Panc1 (cell line): ENCODE measurements at regions not wholly inside any gene's neighbourhood (a gene's known extent, or its start where the extent isn't known, plus 50 kb on each side); places are given as distances from the start of the nearest gene placed in this dataset.

Source experiments
- ATAC-seq: fragments of 200-7000 bp; cut with Tn5 transposase; 2 replicates; pipeline ENCODE4 v1.9.1; 2020; ENCODE audit warnings: mild to moderate bottlenecking, moderate library complexity
- BruUV-seq: library from RNA; stranded (reverse); fragments of 400-500 nt; replicated peaks from 2 replicates; lab custom pipeline; 2021; lab: Mats Ljungman, UMichigan
- CTCF ChIA-PET: fragments of 300-600 bp; sonication (Branson Sonifier 250); formaldehyde crosslinking; loops from one replicate; lab custom pipeline; 2022; ENCODE audit warnings: antibody characterized with exemption; lab: Charles Lee
- POLR2A ChIA-PET: fragments of 300-600 bp; sonication (Branson Sonifier 250); formaldehyde crosslinking; loops from one replicate; lab custom pipeline; 2022; ENCODE audit warnings: antibody characterized with exemption; lab: Charles Lee
- DNase-seq: peaks from one replicate; pipeline ENCODE4 v3.0.0-alpha.2; 2010; ENCODE audit warnings: low read depth, low spot score
- H3K27ac ChIP-seq: 2 replicates; pipeline ENCODE4 v1.5.1; 2011; ENCODE audit warnings: mild to moderate bottlenecking, low read length, inconsistent platforms
- H3K27me3 ChIP-seq: fragments of 200-500 bp; sonication (Bioruptor generic); 2 replicates; pipeline ENCODE4 v1.6.0; 2014; ENCODE audit warnings: low read length, inconsistent platforms; ENCODE audit not compliant: control insufficient read depth, insufficient read depth
- H3K36me3 ChIP-seq: fragments of 200-500 bp; sonication (Bioruptor generic); 2 replicates; pipeline ENCODE4 v1.5.1; 2014; ENCODE audit warnings: inconsistent platforms, mild to moderate bottlenecking, low read length, moderate library complexity; ENCODE audit not compliant: control insufficient read depth, insufficient read depth
- H3K4me1 ChIP-seq: 2 replicates; pipeline ENCODE4 v1.5.1; 2011; ENCODE audit warnings: inconsistent platforms, mild to moderate bottlenecking, low read length, moderate library complexity; ENCODE audit not compliant: control insufficient read depth, insufficient read depth
- H3K4me3 ChIP-seq, 2 experiments: 2 replicates each; pipeline ENCODE4 v1.5.1; 2011 to 2012; ENCODE audit warnings: low read depth in 2 of 2, low read length in 2 of 2, mild to moderate bottlenecking in 2 of 2, inconsistent platforms in 1 of 2, moderate library complexity in 1 of 2
- H3K9me3 ChIP-seq: fragments of 200-500 bp; sonication (Bioruptor generic); 2 replicates; pipeline ENCODE4 v1.5.1; 2014; ENCODE audit warnings: low read depth, mild to moderate bottlenecking, inconsistent platforms, low read length, moderate library complexity; ENCODE audit not compliant: control insufficient read depth, insufficient read depth
- POLR2AphosphoS5 ChIP-seq: IDR thresholded peaks from 2 replicates; pipeline ENCODE4 v1.6.1; 2012; ENCODE audit warnings: mild to moderate bottlenecking, low read depth, low read length, moderate library complexity
- SIN3A ChIP-seq: IDR thresholded peaks from 2 replicates; pipeline ENCODE4 v1.6.1; 2012; ENCODE audit warnings: low read depth, mild to moderate bottlenecking, low read length, moderate library complexity, borderline replicate concordance; ENCODE audit not compliant: insufficient read depth
- TCF7L2 ChIP-seq: IDR thresholded peaks from 2 replicates; pipeline ENCODE4 v1.6.1; 2011; ENCODE audit warnings: mild to moderate bottlenecking, low read depth, low read length, inconsistent platforms
- in situ Hi-C: cut with HindIII; loops from 2 replicates; pipeline ENCODE4 v1.10.0; 2016; ENCODE audit warnings: low sequenced_read_pairs, low pct_unique_long_range_greater_than_20kb
- intact Hi-C: fragments of 100-400 bp; cut with micrococcal nuclease; formaldehyde crosslinking; loops from one replicate; pipeline ENCODE4 v1.10.0; 2022; ENCODE audit not compliant: unreplicated experiment
- TF ChIP-seq, protein P1 (sequence below): fragments of 450-650 bp; IDR thresholded peaks from 2 replicates; pipeline ENCODE4 v1.5.1; 2017; ENCODE audit warnings: mild to moderate bottlenecking
- TF ChIP-seq, protein P2 (sequence below), 2 experiments: IDR thresholded peaks; 2 replicates each; pipeline ENCODE4 v1.6.1; 2011 to 2012; ENCODE audit warnings: low read depth in 2 of 2, control low read depth in 1 of 2, low read length in 1 of 2, mild to moderate bottlenecking in 1 of 2, moderate library complexity in 1 of 2; ENCODE audit not compliant: insufficient read depth in 1 of 2

DNA sequence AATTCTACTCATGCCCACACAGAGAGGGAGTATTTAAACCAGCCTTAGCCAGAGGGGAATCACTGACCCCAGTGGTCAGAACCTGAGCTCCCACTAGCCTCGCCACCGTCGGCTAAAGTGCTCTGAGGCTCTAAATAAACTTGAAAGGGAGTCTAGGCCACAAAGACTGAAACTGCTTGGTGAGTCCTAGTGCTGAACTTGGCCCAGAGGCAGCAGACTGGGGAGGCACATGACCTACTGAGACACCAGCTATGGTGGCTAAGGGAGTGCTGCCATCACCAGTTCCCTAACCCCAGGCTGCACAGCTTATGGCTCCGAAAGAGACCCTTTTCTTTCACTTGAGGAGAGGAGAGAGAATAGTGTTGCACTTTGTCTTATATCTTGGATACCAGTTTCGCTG, 1542.8 kb downstream of the KCNT2 start:
- CTCF ChIA-PET: no interaction called here
- no TSS peak for BruUV-seq
- in situ Hi-C loops: no loop called here

DNA sequence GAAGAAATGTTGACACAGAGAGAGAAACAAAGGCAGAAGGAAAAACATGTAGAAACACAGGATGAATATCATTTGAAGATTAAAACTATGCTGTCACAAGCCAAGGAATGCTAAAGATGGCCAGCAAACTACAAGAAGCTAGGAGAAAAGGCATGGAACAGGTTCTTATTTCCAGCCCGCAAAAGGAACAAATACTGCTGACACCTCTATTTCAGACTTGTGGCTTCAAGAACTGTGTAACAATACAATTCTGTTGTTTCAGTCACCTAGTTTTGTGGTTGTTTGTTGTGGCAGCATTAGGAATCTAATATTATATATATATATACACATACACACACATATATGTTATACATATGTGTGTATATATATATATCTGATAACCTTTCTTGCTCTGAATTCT, 1543.9 kb downstream of the KCNT2 start:
- ChIA-PET CTCF (no interaction called here), POLR2A (no interaction called here)
- BruUV-seq: no TSS peak
- intact Hi-C loops: no loop called here
- DNase-seq (no peak), ATAC-seq (no peak)
- Histone ChIP-seq H3K4me1 (no peaks in the 10 kb centered on the region), H3K36me3 (no peaks in the 10 kb centered on the region), H3K27me3 (no peaks in the 10 kb centered on the region), H3K4me3 (no peak overlapping the region), H3K27ac (no peak overlapping the region), H3K9me3 (no peaks in the 10 kb centered on the region)
- TF ChIP-seq, protein P1, sequence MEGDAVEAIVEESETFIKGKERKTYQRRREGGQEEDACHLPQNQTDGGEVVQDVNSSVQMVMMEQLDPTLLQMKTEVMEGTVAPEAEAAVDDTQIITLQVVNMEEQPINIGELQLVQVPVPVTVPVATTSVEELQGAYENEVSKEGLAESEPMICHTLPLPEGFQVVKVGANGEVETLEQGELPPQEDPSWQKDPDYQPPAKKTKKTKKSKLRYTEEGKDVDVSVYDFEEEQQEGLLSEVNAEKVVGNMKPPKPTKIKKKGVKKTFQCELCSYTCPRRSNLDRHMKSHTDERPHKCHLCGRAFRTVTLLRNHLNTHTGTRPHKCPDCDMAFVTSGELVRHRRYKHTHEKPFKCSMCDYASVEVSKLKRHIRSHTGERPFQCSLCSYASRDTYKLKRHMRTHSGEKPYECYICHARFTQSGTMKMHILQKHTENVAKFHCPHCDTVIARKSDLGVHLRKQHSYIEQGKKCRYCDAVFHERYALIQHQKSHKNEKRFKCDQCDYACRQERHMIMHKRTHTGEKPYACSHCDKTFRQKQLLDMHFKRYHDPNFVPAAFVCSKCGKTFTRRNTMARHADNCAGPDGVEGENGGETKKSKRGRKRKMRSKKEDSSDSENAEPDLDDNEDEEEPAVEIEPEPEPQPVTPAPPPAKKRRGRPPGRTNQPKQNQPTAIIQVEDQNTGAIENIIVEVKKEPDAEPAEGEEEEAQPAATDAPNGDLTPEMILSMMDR: no peak
- TF ChIP-seq TCF7L2 (no peak), POLR2AphosphoS5 (no peak), SIN3A (no peak)
- TF ChIP-seq, protein P2, sequence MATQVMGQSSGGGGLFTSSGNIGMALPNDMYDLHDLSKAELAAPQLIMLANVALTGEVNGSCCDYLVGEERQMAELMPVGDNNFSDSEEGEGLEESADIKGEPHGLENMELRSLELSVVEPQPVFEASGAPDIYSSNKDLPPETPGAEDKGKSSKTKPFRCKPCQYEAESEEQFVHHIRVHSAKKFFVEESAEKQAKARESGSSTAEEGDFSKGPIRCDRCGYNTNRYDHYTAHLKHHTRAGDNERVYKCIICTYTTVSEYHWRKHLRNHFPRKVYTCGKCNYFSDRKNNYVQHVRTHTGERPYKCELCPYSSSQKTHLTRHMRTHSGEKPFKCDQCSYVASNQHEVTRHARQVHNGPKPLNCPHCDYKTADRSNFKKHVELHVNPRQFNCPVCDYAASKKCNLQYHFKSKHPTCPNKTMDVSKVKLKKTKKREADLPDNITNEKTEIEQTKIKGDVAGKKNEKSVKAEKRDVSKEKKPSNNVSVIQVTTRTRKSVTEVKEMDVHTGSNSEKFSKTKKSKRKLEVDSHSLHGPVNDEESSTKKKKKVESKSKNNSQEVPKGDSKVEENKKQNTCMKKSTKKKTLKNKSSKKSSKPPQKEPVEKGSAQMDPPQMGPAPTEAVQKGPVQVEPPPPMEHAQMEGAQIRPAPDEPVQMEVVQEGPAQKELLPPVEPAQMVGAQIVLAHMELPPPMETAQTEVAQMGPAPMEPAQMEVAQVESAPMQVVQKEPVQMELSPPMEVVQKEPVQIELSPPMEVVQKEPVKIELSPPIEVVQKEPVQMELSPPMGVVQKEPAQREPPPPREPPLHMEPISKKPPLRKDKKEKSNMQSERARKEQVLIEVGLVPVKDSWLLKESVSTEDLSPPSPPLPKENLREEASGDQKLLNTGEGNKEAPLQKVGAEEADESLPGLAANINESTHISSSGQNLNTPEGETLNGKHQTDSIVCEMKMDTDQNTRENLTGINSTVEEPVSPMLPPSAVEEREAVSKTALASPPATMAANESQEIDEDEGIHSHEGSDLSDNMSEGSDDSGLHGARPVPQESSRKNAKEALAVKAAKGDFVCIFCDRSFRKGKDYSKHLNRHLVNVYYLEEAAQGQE (IDR thresholded peaks at IDR 0.05; ENCODE audit: insufficient read depth in 1 of 2, low read depth in 2 of 2, low read length in 1 of 2): no peak
- in situ Hi-C loops: no loop called here

More for the DNA sequence above, 1542.8 kb downstream of the KCNT2 start:
- ATAC-seq (no peak), DNase-seq (no peak)
- intact Hi-C loops: no loop called here
- POLR2A ChIA-PET: no interaction called here
- no peak overlapping the region for H3K27ac ChIP-seq
- no peaks in the 10 kb centered on the region for H3K4me1 ChIP-seq
- H3K36me3 ChIP-seq: no peaks in the 10 kb centered on the region
- TF ChIP-seq SIN3A (no peak), POLR2AphosphoS5 (no peak), TCF7L2 (no peak)
- TF ChIP-seq, protein P1: no peak
- TF ChIP-seq, protein P2 (IDR thresholded peaks at IDR 0.05; ENCODE audit: insufficient read depth in 1 of 2, low read depth in 2 of 2, low read length in 1 of 2): no peak
- no peaks in the 10 kb centered on the region for H3K9me3 ChIP-seq
- H3K4me3 ChIP-seq: no peak overlapping the region
- H3K27me3 ChIP-seq: no peaks in the 10 kb centered on the region
